Fibroblast of skin of left biceps (primary cell): ENCODE measurements at regions not wholly inside any gene's neighbourhood (a gene's known extent, or its start where the extent isn't known, plus 50 kb on each side); places are given as distances from the start of the nearest gene placed in this dataset.
A peak's percentile ranks its signal among the peaks of the same experiment; 100 is the strongest.

Experiments
- DNase-seq, 2 experiments: peaks; one replicate each; pipeline ENCODE4 v3.0.0-alpha.2; 2013; ENCODE audit warnings: low read depth in 2 of 2

- no peak for DNase-seq
These were observed 71.4 kb upstream of the GLS start for GRCh38 chr2:190809139-190809764.

DNA sequence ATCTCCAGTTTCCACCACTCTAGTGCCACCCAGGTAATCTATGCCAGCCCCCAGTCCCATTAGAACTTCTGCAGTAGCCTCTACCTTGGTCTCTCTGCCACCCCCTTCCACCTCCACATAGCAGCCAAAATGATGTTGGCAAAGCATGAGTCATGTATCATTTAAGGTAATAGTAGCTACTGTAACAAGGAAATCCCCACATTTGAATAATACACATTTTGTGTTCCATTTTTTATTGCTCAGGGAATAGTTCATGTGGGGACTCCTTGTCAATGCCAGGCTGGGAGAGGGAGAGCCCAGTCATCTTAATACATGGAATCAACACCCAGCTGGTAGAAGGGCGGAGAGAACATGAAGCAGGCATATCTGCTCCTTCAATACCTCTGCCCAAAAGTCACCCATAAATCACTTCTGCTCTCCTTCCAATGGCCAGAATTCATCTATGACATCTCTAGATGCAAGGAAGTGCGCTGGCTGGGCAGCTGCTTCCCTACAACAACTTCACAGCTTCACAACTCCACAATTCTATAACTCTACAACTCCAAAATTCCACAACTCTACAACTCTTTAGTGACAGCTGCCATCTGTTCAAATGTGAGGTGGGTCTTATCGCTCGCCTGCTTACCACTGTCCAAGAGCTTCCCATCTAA lies 70.6 kb upstream of the GLS start:
- DNase-seq: no peak

- no peak for DNase-seq
These were observed 69.5 kb upstream of the GLS start for GRCh38 chr2:190810981-190811587.

DNA sequence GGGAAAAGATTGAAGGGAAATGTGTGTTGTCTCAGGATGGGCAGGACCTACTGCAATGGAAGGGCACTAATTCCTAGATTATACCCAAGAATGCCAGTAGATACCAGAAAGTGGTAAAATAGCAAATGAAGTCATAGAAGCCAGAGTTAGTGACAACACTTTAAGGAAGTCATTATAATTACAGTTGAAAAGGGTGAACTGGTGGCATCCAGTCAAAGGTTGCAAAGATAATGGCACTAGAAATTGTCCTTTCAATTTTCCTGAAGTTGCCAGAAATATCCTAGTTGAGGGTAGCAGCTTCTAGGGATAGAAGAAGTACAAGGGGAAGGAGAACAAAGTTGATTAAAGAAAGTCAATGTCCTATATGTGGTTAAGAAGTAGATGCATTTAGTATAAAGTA lies 68.8 kb upstream of the GLS start:
- no peak for DNase-seq

DNA sequence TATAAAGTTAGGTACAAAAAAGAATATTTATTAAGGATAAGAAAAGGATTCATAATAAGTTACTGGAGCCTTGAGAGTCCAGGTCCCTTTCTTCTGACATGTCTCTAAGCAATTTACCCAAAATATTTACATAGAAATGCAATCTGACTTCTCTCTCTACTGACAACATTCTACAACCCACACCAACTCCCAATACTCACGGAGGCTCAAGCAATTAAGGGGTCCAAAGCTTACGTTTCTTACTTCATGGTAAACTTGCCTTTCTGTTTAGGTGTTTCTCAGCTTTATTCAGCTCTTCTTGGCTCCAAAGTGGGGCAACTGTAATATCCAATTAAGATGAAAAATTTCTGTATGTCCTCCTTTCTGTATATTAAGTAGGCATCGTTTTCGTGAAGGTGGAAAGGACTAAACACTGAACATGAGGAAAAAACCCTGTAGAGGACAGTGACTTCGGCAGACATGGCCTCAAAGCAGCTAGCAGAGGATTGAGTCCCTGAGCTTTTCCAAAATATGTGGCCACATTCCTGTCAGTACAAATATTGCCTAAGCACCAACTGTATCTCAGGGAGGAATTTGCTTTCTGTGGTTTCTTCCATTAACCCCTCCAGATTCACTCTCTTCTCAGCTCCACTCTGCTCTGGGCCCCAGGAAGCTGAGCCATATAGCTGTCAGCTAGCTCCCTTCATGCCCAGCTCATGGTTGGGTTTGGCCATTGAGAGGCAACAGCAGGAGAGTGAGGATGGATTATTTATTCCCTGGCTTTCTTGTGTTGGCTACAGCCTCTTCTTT lies 67.9 kb upstream of the GLS start:
- peak; percentile 49 to 60 for DNase-seq

DNA sequence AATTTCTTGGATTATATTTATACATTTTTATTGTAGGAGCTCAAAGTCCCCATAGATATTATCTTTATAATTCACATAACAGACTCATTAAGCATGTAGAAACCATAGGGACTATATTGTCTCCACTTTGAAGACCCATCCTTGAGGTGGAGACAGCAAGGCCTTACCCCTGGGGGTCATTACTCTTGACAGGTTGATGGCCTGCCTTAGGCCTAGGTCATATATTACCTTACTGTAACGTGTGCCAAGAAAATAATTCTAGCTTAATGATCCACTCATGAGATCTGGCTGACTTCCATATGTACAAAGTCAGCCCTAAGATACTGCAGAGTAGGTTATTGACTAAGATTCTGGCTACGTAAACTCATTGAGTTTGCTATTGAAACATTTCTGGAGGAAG lies 65.4 kb upstream of the GLS start:
- no peak for DNase-seq

- DNase-seq: no peak
These were observed 63.5 kb upstream of the GLS start for GRCh38 chr2:190817082-190817481.

DNA sequence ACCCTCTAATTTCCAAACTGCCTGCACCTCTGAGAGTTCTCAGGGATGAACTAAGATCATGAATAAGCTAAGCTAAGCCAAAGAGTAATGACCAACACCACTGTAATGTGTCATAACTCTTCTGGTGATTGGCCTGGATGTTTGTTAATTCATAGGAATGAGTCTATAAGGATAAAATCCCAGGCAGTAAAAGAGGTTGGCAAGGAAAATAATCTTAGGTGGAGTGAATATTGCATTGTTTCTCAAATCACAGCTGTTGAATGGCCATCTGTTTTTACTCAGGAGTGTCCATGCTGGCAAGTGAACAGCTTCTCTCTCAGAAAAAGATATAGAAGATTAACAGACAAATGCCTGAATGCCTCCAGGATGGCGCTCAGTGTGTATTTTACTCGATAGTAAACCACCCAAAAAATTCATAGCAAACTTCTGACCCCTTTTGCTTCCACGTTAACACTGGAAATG lies 60.8 kb upstream of the GLS start:
- DNase-seq: peak; percentile 83 to 87

- DNase-seq: no peak
These were observed 60.2 kb upstream of the GLS start for GRCh38 chr2:190820416-190820815.

GRCh38 chr2:190822043-190822442 lies 58.6 kb upstream of the GLS start:
- no peak for DNase-seq

DNA sequence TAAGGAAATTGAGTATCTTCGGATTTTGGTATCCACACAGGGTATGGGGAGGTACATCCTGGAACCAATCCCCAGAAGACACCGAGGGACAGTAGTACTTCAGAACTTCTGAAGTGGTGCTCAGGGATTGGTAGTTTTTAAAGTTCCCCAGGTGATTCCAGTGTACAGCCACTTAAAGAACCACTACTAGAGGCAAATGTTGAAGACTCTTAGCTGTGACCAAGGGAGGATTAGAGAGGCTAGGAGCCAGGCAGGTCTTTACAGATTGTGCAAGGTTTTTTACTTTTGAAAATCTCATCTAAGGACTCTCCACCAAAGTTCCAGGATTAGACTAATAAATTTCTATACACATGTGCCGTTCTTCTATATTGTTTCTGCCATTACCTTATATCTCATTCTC lies 52.9 kb upstream of the GLS start:
- no peak for DNase-seq

DNA sequence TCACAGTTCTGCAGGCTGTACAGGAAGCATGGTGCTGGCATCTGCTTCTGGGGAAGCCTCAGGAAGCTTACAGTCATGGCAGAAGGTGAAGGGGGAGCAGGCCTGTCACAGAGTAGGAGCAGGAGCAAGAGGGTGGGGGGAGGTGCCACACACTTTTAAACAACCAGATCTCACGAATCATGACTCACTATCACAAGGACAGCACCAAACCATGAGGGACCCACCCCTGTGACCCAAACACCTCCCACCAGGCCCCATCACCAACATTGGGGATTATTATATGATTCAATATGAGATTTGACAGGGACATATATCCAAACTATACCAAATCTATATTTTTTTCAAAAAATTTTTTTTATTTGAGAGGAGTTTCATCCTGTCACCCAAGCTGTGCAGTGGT lies 51.0 kb upstream of the GLS start:
- no peak for DNase-seq
